ENCODE measurements at regions not wholly inside any gene's neighbourhood (a gene's known extent, or its start where the extent isn't known, plus 50 kb on each side); places are given as distances from the start of the nearest gene placed in this dataset.
"Not testable (repeated sequence)": the region's sequence is repeated elsewhere in the genome, so short reads cannot be mapped to it uniquely, and the experiment has no call there.

GRCh38 chr7:82598958-82599357 is 155.4 kb upstream of the CACNA2D1 start:
- Histone ChIP-seq H3K36me3 (ENCODE audit: low read depth) (no peaks in the 10 kb centered on the region), H3K9me3 (no peaks in the 10 kb centered on the region), H3K4me1 (ENCODE audit: low read depth) (no peaks in the 10 kb centered on the region), H3K4me3 (no peak overlapping the region)
- DNase-seq (no peak), ATAC-seq (no peak)
- intact Hi-C loops (cut with DNase I, micrococcal nuclease) = no loop called here
- no peak for TF ChIP-seq CTCF (IDR thresholded peaks at IDR 0.05)

- H3K4me3 ChIP-seq; H3K4me1 ChIP-seq (ENCODE audit: low read depth); ATAC-seq; intact Hi-C loops (cut with DNase I, micrococcal nuclease); H3K36me3 ChIP-seq (ENCODE audit: low read depth); H3K9me3 ChIP-seq; DNase-seq: not testable (repeated sequence)
These were observed 152.2 kb upstream of the CACNA2D1 start for GRCh38 chr7:82595795-82596194.

- ATAC-seq (no peak), DNase-seq (no peak)
- TF ChIP-seq CTCF (IDR thresholded peaks at IDR 0.05) = no peak
- H3K4me1 ChIP-seq (ENCODE audit: low read depth) = no peaks in the 10 kb centered on the region
- H3K4me3 ChIP-seq = no peak overlapping the region
- H3K9me3 ChIP-seq = no peaks in the 10 kb centered on the region
- intact Hi-C loops (cut with DNase I, micrococcal nuclease) = no loop called here
- no peaks in the 10 kb centered on the region for H3K36me3 ChIP-seq (ENCODE audit: low read depth)
These were observed 151.6 kb upstream of the CACNA2D1 start for GRCh38 chr7:82595176-82595575.

- no peaks in the 10 kb centered on the region for H3K4me1 ChIP-seq (ENCODE audit: low read depth)
- no peak for ATAC-seq
These were observed 151.1 kb upstream of the CACNA2D1 start for GRCh38 chr7:82594665-82595064.

GRCh38 chr7:82593780-82594179 is 150.2 kb upstream of the CACNA2D1 start:
- H3K36me3 ChIP-seq (ENCODE audit: low read depth) = no peaks in the 10 kb centered on the region
- intact Hi-C loops (cut with DNase I, micrococcal nuclease) = no loop called here
- no peak for ATAC-seq
- no peak for DNase-seq
- H3K9me3 ChIP-seq = no peaks in the 10 kb centered on the region
- H3K4me1 ChIP-seq (ENCODE audit: low read depth) = no peaks in the 10 kb centered on the region
- no peak for TF ChIP-seq CTCF (IDR thresholded peaks at IDR 0.05)
- H3K4me3 ChIP-seq = no peak overlapping the region

More at GRCh38 chr7:82594665-82595064, 151.1 kb upstream of the CACNA2D1 start:
- intact Hi-C loops (cut with DNase I, micrococcal nuclease) = no loop called here
- TF ChIP-seq CTCF (IDR thresholded peaks at IDR 0.05) = no peak
- Histone ChIP-seq H3K4me3 (no peak overlapping the region), H3K9me3 (no peaks in the 10 kb centered on the region), H3K36me3 (ENCODE audit: low read depth) (no peaks in the 10 kb centered on the region)
- DNase-seq = no peak

- no peak for ATAC-seq
- no peak for DNase-seq
- no peak overlapping the region for H3K4me3 ChIP-seq
- no peak for TF ChIP-seq CTCF (IDR thresholded peaks at IDR 0.05)
- no peaks in the 10 kb centered on the region for H3K36me3 ChIP-seq (ENCODE audit: low read depth)
- H3K4me1 ChIP-seq (ENCODE audit: low read depth) = no peaks in the 10 kb centered on the region
- intact Hi-C loops (cut with DNase I, micrococcal nuclease) = no loop called here
- H3K9me3 ChIP-seq = no peaks in the 10 kb centered on the region
These were observed 148.8 kb upstream of the CACNA2D1 start for GRCh38 chr7:82592416-82592815.
